Spleen (tissue), 7 donors: ENCODE measurements at regions not wholly inside any gene's neighbourhood (a gene's known extent, or its start where the extent isn't known, plus 50 kb on each side); places are given as distances from the start of the nearest gene placed in this dataset.

ENCODE experiments used
- POLR2A ChIP-seq, 3 donors: fragments of 450-650 bp; IDR thresholded peaks; one replicate each; pipeline ENCODE4 v1.5.1; 2017; ENCODE audit warnings: antibody characterized with exemption in 3 of 3, mild to moderate bottlenecking in 1 of 3
- TF ChIP-seq, protein P1 (sequence below), 11 experiments: fragments of 200-600 bp in 7 of 11; fragments of 450-650 bp in 4 of 11; sonication (generic) in 4 of 11; IDR thresholded peaks in 8 of 11; conservative IDR thresholded peaks in 3 of 11; 1 replicate in 7 of 11; 2 replicates in 4 of 11; pipeline versions ENCODE4 v1.4.0 to v1.8.0; 2016 to 2021; ENCODE audit warnings: antibody characterized with exemption in 11 of 11, inconsistent platforms in 4 of 11, mild to moderate bottlenecking in 1 of 11
- donor health status: DM: no; HTN: no; CAD: no; lungs with moderate emphysema.
- donor health status: DM: no; HTN: no; CAD: no.
- donor health status: DM: no; HTN: no; CAD: no.

DNA sequence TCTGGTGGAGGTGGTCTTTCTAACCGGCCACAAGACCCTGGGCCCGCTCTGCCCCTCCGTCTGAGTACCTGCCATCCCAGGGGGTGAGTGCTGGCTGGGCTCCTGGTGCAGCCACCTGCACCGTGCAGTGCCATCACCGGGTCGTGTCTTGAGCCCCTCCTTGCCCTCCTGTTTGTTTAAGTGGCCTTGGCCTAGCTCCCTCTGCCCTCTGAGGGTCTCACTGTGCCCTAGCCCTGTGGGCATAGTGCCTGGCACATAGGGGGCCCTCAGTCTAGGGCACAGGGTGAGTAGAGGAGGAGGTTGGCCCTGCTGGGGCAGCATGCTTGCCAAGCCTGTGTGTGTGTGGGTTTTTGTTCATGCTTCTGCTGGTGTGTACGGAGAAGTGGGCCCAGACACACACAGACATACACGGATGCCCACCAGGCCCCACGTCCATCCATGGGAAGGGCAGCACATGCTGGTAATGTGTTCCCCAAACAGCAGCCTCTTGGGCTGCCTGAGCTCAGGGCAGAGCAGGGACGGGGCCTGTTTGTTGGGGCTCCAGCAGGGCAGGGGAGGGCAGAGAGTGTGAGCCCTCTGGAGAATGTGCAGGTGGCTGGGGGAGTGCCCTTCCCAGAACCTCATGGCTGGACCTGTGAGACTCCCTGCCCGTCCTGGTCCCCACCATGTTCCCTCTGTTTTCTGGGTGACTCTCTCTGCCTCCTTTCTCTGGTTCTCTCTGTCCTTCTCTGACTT lies 94.6 kb downstream of the GLI2 start:
- TF ChIP-seq, protein P1, sequence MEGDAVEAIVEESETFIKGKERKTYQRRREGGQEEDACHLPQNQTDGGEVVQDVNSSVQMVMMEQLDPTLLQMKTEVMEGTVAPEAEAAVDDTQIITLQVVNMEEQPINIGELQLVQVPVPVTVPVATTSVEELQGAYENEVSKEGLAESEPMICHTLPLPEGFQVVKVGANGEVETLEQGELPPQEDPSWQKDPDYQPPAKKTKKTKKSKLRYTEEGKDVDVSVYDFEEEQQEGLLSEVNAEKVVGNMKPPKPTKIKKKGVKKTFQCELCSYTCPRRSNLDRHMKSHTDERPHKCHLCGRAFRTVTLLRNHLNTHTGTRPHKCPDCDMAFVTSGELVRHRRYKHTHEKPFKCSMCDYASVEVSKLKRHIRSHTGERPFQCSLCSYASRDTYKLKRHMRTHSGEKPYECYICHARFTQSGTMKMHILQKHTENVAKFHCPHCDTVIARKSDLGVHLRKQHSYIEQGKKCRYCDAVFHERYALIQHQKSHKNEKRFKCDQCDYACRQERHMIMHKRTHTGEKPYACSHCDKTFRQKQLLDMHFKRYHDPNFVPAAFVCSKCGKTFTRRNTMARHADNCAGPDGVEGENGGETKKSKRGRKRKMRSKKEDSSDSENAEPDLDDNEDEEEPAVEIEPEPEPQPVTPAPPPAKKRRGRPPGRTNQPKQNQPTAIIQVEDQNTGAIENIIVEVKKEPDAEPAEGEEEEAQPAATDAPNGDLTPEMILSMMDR (IDR thresholded peaks at IDR 0.05 in 8 of 11, conservative IDR thresholded peaks at IDR 0.05 in 3 of 11) = no peak
- no peak for TF ChIP-seq POLR2A (IDR thresholded peaks at IDR 0.05)
